ENCODE measurements at regions not wholly inside any gene's neighbourhood (a gene's known extent, or its start where the extent isn't known, plus 50 kb on each side); places are given as distances from the start of the nearest gene placed in this dataset.
"Not testable (repeated sequence)": the region's sequence is repeated elsewhere in the genome, so short reads cannot be mapped to it uniquely, and the experiment has no call there.

DNA sequence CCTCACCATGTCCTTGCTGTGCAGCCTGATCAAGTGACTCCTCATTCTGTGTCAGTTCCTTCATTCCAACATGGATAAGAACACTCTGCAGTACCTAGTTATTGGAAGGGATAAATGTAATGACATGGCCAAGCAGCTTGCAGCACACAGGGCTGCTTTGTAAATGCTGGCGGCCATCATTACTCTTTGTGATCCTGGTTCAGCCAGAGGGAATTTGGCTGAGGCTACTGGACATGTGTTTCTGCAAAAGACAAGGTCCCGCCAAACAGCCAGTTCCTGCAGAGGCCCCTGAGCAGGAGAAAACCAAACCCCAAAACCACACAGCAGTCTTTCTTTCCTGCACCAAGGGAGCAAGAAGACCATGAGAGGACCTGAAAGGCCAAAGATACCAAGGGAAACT, 495.8 kb downstream of the AJAP1 start:
- no peak for DNase-seq (ENCODE audit: low read depth in 2 of 2)

- DNase-seq (ENCODE audit: low read depth in 2 of 2) = no peak
Observed at GRCh38 chr1:5147806-5148205, 493.4 kb downstream of the AJAP1 start.

DNA sequence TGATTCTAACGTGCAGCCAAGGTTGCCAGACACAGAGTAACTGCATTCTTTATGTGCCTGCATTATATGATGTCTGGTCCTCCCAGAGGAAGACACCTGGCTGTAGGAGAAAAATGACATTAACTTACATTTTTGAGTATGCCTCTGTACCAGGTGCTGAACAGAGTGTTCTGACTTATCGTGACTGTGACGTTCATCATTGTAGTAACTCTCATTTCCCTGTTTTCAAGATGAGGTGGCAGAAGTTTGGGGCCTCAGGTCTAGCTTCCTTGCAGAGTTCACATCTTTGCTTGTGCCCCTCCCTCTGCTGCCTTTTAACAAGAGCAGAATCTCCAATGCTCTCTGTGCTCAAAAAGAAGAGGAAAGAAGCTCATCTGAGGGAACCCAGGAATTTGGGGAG, 488.0 kb downstream of the AJAP1 start:
- DNase-seq (ENCODE audit: low read depth in 2 of 2) = no peak

GRCh38 chr1:5141750-5142149, 487.3 kb downstream of the AJAP1 start:
- DNase-seq (ENCODE audit: low read depth in 2 of 2) = no peak

DNA sequence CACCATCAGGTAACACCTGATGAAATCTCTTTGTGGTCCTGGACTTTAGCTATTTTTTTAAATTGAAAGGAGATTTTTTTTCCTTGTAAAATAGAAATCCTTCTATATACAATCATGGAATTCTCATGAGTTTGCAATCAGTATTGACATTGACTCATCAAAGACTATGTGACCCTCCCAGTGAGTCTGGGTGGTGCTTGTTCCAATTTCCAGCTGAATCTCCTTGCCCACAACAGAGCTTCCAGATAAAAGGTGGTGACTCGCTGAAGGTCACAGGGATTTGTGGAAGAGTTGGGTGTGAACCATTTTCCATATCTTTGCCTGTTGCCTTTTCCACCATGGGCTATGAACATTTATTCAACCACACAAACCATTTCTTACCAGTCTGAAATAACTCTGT, 486.6 kb downstream of the AJAP1 start:
- DNase-seq (ENCODE audit: low read depth in 2 of 2) = no peak

DNA sequence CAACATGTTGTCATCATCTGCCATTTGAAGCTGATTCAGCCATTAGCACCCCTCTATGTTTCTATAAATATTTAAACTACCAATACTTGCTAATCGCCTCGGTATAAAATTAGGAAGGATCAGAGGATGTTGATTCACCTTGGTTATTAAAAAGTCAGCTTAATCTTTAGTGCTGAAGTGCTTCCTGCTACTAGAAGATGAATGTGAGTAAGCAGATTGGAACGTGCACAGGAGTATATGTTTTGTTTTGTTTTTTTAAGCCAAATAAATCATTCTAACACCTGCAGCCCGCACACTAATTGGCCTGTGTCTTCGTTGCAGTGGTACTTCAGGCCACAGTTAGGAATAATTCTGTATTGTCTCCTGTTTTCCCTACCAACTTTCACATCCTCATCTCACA, 485.7 kb downstream of the AJAP1 start:
- no peak for DNase-seq (ENCODE audit: low read depth in 2 of 2)

- DNase-seq (ENCODE audit: low read depth in 2 of 2) = no peak
Observed at GRCh38 chr1:5129746-5130355, 475.4 kb downstream of the AJAP1 start.

DNA sequence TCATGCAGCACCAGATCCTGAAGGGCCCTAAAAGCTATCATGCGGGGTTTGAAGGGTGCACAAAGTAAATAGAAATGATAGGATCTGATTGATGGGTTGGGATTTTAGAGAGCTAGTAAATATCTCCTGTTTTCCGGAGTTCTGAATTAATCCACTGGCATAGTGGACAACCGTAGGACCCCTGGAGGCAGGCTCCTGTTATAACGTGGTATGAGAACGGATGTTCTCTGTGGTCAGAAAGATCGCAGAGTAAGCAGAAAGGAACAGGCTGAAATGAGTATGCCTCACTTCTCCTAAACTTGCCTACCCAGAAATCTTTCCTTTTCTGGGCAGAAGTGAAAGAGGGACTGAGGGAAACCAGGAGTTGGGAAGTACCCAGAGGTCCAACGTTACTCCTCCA, 470.8 kb downstream of the AJAP1 start:
- DNase-seq (ENCODE audit: low read depth in 2 of 2) = no peak

DNA sequence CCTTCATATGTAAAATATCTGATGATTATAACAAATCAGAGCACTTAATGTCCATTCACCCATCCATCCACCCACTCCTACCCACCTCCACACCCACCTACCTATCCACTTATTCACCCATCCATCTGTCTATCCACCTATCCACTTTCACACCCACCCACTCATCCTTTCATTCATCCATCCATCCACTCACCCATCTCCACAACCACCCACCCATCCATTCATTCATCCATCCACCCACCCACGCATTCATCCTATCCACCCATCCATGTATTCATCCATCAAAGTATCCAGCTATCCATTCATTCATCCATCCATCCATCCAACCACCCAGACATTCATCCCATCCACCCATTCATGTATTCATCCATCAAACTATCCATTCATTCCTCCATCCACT, 466.1 kb downstream of the AJAP1 start:
- DNase-seq (ENCODE audit: low read depth in 2 of 2) = no peak

DNA sequence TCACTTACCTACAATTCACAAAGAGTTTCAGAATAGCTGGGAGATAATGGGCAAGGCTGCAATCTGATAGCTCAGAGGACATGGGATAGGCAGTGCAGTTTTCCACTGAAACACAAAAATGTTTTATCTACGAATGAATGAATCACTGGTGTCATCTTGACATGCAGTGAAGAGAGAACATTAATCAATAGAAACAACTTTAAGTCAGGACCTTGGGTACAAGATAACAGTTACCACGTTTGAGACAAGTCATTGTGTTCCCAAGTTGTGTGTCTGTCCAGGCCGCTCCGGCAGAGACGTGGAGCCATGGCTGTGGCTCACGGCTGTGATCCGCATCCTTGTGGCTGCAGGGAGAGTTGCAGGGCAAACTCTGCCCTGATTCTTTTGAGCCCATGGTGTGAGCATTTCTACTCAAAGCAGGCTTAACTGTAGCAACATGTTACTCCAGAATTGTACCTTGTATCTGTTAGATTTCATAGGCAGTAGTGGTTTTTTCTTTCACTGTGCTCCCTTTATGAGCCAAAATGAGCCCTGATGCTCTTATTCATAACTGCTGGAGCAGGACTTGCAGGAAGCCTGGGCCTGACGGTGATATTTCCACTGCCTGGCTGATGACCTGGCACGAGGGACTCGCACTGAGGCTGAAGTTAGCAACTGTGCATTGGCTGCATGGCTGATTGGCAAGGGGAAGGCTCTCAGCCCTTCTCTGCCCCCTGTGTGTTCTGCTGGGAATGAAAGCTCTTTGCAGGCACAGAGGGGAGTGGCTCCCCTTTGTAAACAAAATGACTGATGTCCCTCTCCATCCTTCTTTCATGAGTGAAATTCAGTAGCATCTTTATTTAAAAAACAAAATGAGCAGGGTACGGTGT, 465.2 kb downstream of the AJAP1 start:
- DNase-seq (ENCODE audit: low read depth in 2 of 2) = no peak

DNA sequence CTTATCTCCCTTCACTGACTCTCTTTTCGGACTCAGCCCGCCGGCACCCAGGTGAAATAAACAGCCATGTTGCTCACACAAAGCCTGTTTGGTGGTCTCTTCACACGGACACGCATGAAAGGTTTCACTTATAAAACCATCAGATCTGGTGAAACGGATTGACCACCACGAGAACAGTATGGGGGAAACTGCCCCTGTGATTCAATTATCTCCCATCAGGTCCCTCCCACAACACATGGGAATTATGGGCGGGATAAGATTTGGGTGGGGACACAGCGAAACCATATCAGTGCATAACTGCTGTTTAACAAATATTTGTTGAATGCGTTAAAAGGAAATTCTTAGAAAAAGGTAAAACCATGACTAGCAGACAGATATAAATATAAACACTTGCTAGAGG, 464.4 kb downstream of the AJAP1 start:
- DNase-seq (ENCODE audit: low read depth in 2 of 2) = not testable (repeated sequence)

- not testable (repeated sequence) for DNase-seq (ENCODE audit: low read depth in 2 of 2)
Observed at GRCh38 chr1:5118292-5118691, 463.9 kb downstream of the AJAP1 start.

- DNase-seq (ENCODE audit: low read depth in 2 of 2) = no peak
Observed at GRCh38 chr1:5111581-5111980, 457.2 kb downstream of the AJAP1 start.

DNA sequence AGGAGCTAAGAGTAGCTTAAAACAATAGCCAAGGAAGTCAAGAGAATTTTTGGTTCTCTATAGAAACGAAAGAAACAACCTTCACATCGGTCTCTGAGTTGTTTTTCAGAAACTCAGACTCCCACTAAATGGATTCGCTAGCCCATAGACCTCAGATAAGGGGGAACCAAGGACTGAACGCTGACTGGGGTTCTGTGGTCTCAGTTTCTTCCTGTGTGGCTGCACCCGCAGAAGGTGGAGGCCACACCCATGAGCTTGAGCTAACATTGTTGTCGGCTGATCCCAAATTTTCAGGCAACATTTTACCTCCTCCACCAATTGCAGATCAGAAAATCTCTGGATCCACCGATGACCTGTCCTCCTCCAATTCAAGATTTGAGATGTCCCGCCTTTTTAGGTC, 456.1 kb downstream of the AJAP1 start:
- DNase-seq (ENCODE audit: low read depth in 2 of 2) = no peak

DNA sequence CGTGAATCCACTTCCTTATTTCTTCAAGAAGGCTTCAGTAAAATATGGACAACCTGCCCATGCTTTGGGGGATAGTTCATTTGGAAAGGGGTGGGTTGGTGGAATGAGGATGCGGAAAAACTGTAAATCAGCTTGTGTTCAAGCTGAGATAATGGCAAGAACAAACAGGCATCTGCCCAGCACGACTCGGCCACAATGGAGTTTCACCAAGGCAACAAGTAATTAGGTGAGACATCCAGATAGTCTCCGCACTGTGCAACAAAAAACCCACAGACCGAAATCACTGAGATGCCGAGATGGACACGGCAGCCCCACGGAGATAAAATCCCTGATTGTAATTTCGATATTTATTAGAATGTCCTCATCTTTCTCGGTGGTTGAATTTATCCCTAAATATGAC, 455.2 kb downstream of the AJAP1 start:
- DNase-seq (ENCODE audit: low read depth in 2 of 2) = no peak

GRCh38 chr1:5108740-5109139, 454.3 kb downstream of the AJAP1 start:
- no peak for DNase-seq (ENCODE audit: low read depth in 2 of 2)

- DNase-seq (ENCODE audit: low read depth in 2 of 2) = no peak
Observed at GRCh38 chr1:5105744-5106143, 451.3 kb downstream of the AJAP1 start.

DNA sequence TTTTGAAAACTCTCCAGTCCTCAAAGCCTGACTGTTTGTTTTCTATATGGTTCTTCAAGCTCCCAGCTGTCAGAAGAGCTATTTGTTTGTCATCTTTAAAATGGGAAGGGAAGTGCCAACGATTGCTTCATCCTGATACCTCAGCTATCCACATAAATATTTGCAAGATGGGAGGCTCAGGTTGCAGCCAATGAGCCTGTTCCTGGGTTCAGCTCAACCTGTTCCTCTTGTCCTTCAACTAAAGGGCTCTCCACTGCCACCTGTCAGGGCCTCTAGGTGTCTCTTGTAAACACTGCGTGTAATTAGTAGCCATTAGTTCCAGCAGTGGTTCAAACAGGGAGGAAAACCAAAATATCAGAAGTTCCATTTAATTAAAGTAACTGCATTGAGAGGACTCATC, 445.1 kb downstream of the AJAP1 start:
- DNase-seq (ENCODE audit: low read depth in 2 of 2) = no peak

DNA sequence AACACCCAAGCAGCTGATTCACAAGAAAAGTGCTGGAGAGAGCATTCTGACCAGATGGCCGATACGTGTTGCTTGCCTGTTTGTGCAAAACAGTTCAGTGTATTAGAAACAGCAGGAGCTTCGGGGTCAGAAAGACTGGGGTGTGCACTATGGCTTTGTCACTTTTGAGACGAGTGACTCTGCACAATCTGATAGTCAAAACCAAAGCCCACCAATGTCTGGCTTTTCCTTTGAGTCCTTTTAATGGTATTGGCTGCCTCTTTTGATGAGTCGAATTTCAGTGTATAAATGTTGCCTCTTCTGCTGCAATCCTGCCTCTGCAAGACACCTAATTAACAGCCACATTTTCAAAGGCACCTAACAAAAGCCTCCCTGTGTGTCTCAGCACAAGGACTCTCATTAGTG, 444.6 kb downstream of the AJAP1 start:
- no peak for DNase-seq (ENCODE audit: low read depth in 2 of 2)

DNA sequence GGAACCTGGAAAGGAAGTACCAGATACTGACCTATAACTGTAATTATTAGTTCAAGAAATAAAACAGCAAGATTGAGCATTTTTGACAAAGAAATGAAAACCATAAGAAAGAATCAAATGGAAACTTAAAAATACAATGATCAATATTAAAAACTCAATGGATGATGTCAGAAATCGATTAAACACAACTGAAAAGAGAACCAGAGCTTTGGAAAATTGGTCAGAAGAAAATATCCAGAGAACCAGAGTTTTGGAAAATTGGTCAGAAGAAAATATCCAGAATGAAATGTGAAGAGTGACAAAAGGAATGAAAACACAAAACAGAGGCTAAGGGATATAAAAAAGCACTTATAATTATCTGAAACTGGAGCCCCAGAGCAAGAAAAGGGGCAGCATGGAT, 438.6 kb downstream of the AJAP1 start:
- no peak for DNase-seq (ENCODE audit: low read depth in 2 of 2)

DNA sequence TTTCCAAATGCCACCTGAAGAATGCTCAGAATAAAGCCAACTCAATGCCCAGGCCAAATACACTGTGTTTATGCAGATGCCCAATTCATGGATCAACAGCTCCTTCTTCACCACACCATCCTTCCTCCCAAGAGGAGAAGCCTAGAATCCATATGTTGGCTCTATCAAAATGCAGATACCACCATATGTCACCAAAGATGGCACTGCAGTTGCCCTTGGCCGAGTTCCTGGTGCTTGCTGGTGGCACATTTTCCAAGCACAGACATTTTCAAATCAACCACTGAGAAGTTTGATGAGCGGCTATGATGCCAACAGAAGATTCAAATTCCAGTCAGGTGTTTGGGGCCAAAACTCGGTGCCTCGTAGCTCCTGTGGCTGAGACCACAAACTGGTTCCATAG, 430.3 kb downstream of the AJAP1 start:
- no peak for DNase-seq (ENCODE audit: low read depth in 2 of 2)

- no peak for DNase-seq (ENCODE audit: low read depth in 2 of 2)
Observed at GRCh38 chr1:5067246-5067645, 412.8 kb downstream of the AJAP1 start.

GRCh38 chr1:5053744-5054143, 399.3 kb downstream of the AJAP1 start:
- no peak for DNase-seq (ENCODE audit: low read depth in 2 of 2)

- no peak for DNase-seq (ENCODE audit: low read depth in 2 of 2)
Observed at GRCh38 chr1:5029136-5029535, 374.7 kb downstream of the AJAP1 start.

Data from stimulated activated CD4-positive, alpha-beta T cell treated with anti-CD3 and anti-CD28 coated beads, Interleukin-12 subunit alpha, Interleukin-12 subunit beta, amount 100 ng/mL, for 24 hours (primary cell).